Upper lobe of left lung (tissue), 4 donors: ENCODE measurements at regions not wholly inside any gene's neighbourhood (a gene's known extent, or its start where the extent isn't known, plus 50 kb on each side); places are given as distances from the start of the nearest gene placed in this dataset.

Experiments used
- POLR2A ChIP-seq, 4 donors: fragments of 450-650 bp; IDR thresholded peaks; one replicate each; pipeline ENCODE4 v1.5.1; 2016 to 2017; ENCODE audit warnings: antibody characterized with exemption in 4 of 4, mild to moderate bottlenecking in 2 of 4
- POLR2AphosphoS5 ChIP-seq, 2 donors: sonication (generic); formaldehyde crosslinking; IDR thresholded peaks; one replicate each; pipeline ENCODE4 v1.5.1; 2017; ENCODE audit warnings: antibody characterized with exemption in 2 of 2
- TF ChIP-seq, protein P1 (sequence below), 6 experiments: fragments of 450-650 bp in 4 of 6; fragments of 200-600 bp in 2 of 6; sonication (generic) in 2 of 6; IDR thresholded peaks; one replicate each; pipeline ENCODE4 v1.5.1; 2016 to 2019; ENCODE audit warnings: antibody characterized with exemption in 6 of 6

DNA sequence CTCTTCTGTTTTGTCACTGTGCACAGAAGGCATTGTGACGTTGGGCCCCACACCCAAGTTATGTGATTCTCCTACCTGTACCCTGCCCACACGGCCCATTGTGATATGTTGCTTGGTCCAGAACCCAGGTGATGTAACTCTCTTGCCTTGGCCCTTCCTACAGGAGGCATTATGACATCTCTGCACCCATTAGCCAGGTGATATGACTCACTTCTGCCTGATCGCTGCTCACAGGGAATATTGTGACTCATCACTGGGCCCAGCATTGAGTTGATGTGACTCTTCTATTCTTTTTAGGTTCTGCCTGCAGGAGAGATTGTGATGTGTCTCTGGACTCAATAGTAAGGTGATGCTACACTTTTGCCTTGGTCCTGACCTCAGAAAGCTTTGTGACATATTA, 65.4 kb upstream of the ZNF91 start:
- TF ChIP-seq, protein P1, sequence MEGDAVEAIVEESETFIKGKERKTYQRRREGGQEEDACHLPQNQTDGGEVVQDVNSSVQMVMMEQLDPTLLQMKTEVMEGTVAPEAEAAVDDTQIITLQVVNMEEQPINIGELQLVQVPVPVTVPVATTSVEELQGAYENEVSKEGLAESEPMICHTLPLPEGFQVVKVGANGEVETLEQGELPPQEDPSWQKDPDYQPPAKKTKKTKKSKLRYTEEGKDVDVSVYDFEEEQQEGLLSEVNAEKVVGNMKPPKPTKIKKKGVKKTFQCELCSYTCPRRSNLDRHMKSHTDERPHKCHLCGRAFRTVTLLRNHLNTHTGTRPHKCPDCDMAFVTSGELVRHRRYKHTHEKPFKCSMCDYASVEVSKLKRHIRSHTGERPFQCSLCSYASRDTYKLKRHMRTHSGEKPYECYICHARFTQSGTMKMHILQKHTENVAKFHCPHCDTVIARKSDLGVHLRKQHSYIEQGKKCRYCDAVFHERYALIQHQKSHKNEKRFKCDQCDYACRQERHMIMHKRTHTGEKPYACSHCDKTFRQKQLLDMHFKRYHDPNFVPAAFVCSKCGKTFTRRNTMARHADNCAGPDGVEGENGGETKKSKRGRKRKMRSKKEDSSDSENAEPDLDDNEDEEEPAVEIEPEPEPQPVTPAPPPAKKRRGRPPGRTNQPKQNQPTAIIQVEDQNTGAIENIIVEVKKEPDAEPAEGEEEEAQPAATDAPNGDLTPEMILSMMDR (IDR thresholded peaks at IDR 0.05): no peak
- TF ChIP-seq POLR2AphosphoS5 (IDR thresholded peaks at IDR 0.05) (no peak), POLR2A (IDR thresholded peaks at IDR 0.05) (no peak)
